GM18507 (cell line): ENCODE measurements at regions not wholly inside any gene's neighbourhood (a gene's known extent, or its start where the extent isn't known, plus 50 kb on each side); places are given as distances from the start of the nearest gene placed in this dataset.
"Not testable (repeated sequence)": the region's sequence is repeated elsewhere in the genome, so short reads cannot be mapped to it uniquely, and the experiment has no call there.

Source experiments
- DNase-seq: peaks from one replicate; pipeline ENCODE4 v3.0.0; 2011; ENCODE audit warnings: low read depth; ENCODE audit not compliant: insufficient read length; ENCODE audit errors: extremely low spot score
- FAIRE-seq: peaks from 2 replicates; lab custom pipeline; 2011; peaks lifted over from hg19 to GRCh38; lab: Jason Lieb, UNC

- FAIRE-seq (no peak), DNase-seq (no peak)
Observed at GRCh38 chr1:233722212-233722979, 108.5 kb downstream of the KCNK1 start.

GRCh38 chr1:233723387-233723786 is 109.5 kb downstream of the KCNK1 start:
- DNase-seq, result no peak
- no peak for FAIRE-seq

GRCh38 chr1:233724131-233724631 is 110.3 kb downstream of the KCNK1 start:
- not testable (repeated sequence) for FAIRE-seq

DNA sequence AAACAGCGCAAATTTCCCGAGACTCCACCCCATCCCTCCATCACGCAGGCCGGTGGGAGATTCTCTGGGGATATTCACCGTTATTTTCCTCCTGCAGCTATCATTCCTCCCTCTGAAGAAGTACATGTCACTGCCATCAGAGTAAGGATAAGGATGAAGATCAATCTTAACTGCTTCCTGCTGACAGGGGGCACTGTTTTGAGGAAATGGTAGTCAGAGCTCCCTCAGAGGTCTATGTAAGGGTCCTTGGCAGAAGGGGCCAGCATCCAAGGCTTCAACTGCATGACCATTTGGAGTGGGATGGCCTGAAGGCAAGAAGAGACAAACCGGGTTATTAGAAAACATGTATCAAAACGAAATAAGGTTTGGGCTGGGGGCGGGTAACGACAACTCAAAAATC is 111.5 kb downstream of the KCNK1 start:
- DNase-seq (no peak), FAIRE-seq (no peak)

More at GRCh38 chr1:233724131-233724631, 110.3 kb downstream of the KCNK1 start:
- not testable (repeated sequence) for DNase-seq

GRCh38 chr1:233728721-233729120 is 114.8 kb downstream of the KCNK1 start:
- DNase-seq (no peak), FAIRE-seq (no peak)

DNA sequence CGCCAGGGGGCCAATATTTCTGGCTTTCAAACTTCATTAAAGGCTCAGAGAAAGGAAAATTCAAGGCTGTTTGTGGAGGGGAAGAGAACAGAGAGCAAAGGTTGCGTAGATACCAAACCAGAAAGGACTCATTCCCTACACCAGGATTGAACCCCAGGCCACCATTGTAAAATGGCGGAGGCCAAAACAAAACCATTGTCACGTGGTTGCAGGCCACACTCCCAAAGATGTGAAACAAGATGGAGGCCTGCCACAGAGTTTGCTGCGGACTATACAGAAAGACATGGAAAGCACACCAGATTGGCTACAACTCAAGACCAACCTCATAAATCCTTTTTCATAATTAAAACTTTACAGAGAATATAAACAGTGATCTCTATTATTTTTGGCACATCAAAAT is 116.5 kb downstream of the KCNK1 start:
- DNase-seq, result no peak
- FAIRE-seq, result no peak

DNA sequence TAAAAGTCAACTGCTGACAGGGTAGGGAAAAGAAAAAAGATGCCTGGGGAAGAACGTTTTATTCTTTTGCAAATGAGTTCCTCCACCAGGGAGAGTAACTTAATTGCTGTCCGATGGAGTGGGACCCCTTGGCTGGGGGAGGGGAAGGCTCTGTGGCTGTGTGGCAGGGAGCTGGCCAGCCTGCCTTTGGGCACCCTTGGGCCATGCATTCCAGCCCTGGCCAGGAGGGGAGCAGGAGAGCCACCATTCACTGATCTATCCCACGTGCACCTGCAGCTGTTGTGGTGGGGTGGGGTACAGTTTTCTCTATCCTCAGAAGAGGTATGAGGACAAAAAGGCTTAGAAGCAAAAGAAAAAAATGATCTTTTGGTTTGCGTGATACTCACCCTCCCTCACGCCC is 116.9 kb downstream of the KCNK1 start:
- FAIRE-seq (no peak), DNase-seq (no peak)

DNA sequence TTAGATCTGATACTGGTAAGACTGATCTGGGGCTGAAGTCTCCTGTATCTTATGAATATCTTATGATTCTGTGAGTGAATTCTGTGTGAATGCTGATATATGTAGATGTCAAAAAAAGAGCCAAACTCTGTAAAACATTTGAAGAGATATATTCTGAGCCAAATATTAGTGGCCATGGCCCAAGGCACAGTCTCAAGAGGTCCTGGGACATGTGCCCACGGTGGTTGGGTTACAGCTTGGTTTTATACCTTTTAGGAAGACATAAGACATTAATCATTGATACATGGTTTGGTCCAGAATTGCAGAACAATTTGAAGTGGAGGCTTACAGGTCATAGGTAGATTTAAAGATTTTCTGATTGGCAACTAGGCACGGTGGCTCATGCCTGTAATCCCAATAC is 118.3 kb downstream of the KCNK1 start:
- no peak for FAIRE-seq

DNA sequence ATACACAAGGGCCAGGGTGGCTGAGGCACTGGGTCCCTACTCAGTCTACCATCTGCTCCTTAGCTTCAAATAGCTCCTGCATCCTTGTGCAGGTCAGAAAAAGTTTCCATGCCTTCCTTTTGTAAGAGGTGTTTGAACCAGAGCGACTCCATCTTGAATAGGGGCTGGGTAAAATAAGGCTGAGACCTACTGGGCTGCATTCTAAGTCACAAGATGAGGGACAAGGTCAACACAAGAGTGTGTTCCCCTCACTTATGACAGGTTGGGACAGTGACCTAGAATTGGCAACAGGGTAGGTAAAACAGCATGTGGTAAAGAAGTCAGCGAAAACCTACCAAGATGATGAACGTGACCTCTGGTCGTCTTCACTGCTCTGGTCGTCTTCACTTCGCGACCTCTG is 120.5 kb downstream of the KCNK1 start:
- DNase-seq, result no peak
- FAIRE-seq, result no peak

More for the DNA sequence above, 118.3 kb downstream of the KCNK1 start:
- DNase-seq, result no peak

- no peak for FAIRE-seq
Observed at GRCh38 chr1:233735331-233735730, 121.4 kb downstream of the KCNK1 start.

GRCh38 chr1:233735847-233736246 is 121.9 kb downstream of the KCNK1 start:
- no peak for DNase-seq
- no peak for FAIRE-seq

More at GRCh38 chr1:233735331-233735730, 121.4 kb downstream of the KCNK1 start:
- DNase-seq, result no peak

DNA sequence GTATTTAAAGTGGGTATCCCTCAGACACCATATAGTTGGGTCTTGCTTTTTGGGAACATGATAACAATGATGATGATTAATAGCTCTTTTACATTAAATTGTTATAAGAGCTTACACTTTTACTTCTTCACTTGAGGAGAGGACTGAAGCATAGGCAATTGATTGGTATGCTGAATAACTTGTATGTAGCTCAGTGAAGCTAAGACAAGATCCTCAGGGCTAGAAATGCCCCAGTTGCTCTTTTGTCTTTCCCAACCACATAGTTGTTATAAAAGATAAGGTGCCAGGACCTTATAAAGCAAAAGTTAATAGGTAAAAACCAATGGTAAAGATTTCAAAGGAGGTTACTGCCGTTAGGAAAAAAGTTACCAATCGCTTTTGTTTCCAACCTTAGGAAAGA is 123.4 kb downstream of the KCNK1 start:
- DNase-seq (no peak), FAIRE-seq (no peak)

DNA sequence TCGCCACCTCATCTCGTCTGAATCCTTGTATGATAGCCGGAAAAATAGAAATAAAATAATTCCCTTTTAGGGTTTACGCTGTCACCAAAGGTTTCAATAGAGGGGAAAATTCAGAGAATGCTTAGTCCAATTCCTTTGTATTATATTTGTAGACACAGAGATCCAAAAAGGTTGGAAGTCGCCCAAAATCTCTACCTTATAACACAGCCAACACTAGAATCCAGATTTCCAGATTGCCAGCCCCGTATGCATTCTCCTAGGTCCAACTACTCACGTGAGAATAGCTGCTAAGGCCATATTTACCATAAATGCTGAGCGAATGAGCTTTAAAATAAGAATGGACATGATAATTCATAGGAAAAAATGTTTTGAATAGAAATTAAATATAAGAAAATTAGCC is 124.5 kb downstream of the KCNK1 start:
- DNase-seq (no peak), FAIRE-seq (no peak)

DNA sequence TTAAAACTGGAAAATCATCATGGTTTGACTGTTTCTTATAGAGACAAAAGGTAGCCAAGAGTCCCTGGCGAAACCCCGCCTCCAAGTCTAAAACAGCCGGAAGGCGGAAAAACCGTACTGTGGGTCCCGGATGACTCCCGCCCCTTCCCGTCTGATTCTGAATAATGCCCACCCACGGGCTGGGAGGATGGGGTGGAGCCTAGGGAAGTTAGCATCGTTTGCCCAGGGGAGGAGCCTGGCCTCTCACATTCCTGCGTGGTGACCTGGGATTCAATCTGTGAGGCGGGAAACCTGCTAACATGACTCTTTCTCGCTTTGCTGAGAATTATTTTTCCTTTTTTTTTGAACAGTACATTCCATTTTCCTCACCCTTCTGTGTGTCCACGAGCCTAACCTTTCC is 124.9 kb downstream of the KCNK1 start:
- FAIRE-seq (no peak), DNase-seq (no peak)

DNA sequence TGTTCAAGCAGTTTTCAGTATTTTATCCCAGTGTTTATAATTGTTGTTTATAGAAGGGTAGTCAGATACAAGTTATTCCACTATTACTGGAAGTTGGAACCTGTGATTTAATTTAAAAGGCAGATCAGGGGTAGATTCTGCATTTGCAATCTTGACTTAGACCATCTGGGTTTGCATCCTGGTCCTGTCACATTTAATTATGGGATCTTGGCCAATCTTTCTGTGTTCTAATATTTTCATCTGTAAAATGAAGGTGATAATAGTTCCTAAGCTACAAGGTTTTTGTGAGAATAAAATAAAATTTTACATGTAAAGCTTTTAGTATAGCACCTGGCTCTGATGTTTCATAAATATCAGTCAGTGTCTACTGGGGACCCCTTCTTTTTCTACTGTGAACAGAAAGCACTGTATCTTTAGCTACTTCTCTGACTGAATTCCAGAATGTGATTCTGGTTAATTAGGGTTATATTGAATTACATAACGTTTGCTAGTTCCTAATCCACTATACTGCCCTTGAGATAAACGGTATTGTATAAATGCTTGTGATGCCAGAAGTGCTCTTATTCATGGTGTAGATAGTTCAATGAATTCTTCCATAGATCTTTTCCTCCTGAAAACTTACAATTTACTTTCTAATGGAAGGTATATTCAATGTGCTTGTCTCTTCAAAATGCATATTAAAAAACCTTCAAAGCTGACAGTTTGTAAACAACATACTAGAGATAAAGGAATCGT is 131.0 kb downstream of the KCNK1 start:
- FAIRE-seq, result no peak

DNA sequence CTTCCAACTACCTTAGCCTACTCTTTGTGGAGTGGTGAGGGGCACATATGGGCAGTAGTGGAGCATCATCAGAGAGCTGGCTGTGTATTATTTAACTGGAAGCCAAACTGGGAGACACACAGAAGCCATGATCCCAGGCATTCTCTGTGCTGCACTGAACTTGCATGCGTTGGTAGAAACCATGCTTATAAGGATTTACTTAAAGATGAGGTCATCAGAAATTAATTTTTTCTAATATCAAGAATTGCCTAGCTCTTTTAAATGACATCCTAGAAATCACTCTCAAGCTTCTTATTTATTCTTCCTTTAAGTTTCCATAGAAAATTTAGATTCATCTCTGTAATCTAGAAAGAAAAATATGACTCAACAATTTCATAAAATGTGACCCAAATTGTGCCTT is 136.2 kb downstream of the KCNK1 start:
- DNase-seq (no peak), FAIRE-seq (no peak)

More for the DNA sequence above, 131.0 kb downstream of the KCNK1 start:
- no peak for DNase-seq

DNA sequence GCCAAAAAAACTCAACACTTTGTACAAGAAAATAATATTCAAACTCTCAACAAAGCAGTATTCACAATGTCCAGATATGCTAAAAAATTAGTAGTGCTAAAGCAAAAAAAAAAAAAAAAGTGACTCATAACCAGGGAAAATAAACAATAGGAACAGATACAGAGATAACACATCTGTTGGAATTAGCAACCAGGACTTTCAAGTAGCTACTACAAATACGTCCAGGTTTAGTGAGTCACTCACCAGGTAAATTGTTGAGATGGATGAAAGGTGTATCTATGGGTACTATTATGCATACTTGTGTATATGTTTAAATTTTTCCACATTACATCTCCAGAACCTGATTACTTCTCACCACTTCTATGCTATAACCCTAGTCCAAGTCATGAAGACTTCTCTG is 144.8 kb upstream of the SLC35F3 start:
- DNase-seq (no peak), FAIRE-seq (no peak)

- not testable (repeated sequence) for DNase-seq, FAIRE-seq
Observed at GRCh38 chr1:233764304-233764703, 140.2 kb upstream of the SLC35F3 start.

DNA sequence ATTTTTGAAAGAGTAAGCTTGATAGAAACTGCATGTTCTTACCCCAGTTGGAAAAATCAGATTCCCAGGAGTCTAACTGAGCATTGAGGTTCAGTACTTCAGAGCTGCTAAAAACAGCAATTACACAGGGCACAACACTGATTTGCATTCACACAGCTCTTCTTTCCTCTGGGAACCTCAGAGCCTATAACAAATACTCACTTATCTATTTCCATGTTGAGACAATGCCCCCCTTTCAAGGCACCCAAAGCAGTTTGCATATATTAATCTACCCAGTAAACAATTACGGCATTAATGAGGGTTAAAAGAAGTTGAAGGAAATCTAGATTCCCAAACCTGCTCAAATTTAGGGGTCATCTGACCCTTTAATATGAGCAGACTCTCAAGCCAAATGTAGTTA is 126.9 kb upstream of the SLC35F3 start:
- no peak for DNase-seq
- no peak for FAIRE-seq

DNA sequence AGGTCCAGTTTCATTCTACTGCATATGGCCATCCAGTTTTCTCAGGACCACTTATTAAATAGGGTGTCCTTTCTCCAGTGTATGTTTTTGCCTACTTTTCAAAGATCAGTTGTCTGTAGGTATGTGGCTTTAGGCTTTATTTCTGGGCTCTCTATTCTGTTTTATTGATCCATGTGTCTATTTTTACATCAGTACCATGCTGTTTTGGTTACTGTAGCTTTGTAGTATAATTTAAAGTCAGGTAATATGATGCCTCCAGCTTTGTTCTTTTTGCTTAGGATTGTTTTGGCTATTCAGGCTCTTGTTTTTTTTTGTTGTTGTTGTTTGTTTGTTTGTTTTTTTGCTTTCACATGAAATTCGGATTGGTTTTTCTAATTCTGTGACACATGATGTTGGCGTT is 124.4 kb upstream of the SLC35F3 start:
- DNase-seq (no peak), FAIRE-seq (no peak)
